HEK293T (cell line): ENCODE measurements at regions not wholly inside any gene's neighbourhood (a gene's known extent, or its start where the extent isn't known, plus 50 kb on each side); places are given as distances from the start of the nearest gene placed in this dataset.

Experiments used
- BHLHE40 ChIP-seq: fragments of 450-650 bp; IDR thresholded peaks from 2 replicates; pipeline ENCODE4 v1.6.1; 2016; ENCODE audit warnings: mild to moderate bottlenecking, moderate library complexity, borderline replicate concordance
- CTBP1 ChIP-seq: fragments of 450-650 bp; IDR thresholded peaks from 2 replicates; pipeline ENCODE4 v1.6.1; 2016; ENCODE audit warnings: borderline replicate concordance
- PKNOX1 ChIP-seq: fragments of 450-650 bp; IDR thresholded peaks from 2 replicates; pipeline ENCODE4 v1.6.1; 2016
- SP1 ChIP-seq: fragments of 450-650 bp; IDR thresholded peaks from 2 replicates; pipeline ENCODE4 v1.6.1; 2017
- SUZ12 ChIP-seq: fragments of 450-650 bp; IDR thresholded peaks from 2 replicates; pipeline ENCODE4 v1.6.1; 2016; ENCODE audit warnings: mild to moderate bottlenecking

- TF ChIP-seq PKNOX1: no peak
- no peak for TF ChIP-seq BHLHE40
- TF ChIP-seq CTBP1: no peak
- TF ChIP-seq SP1: no peak
- no peak for TF ChIP-seq SUZ12
Observed at GRCh38 chr10:53071505-53072125, 299.0 kb upstream of the MBL2 start.
